NCI-H82 (cell line): ENCODE measurements at regions not wholly inside any gene's neighbourhood (a gene's known extent, or its start where the extent isn't known, plus 50 kb on each side); places are given as distances from the start of the nearest gene placed in this dataset.
"Not testable (repeated sequence)": the region's sequence is repeated elsewhere in the genome, so short reads cannot be mapped to it uniquely, and the experiment has no call there.

Source experiments
- DNase-seq: peaks from one replicate; lab custom pipeline; 2025; lab: John Stamatoyannopoulos, UW

- no peak for DNase-seq
Measured at GRCh38 chr3:96324087-96324486, 490.3 kb upstream of the EPHA6 start.

GRCh38 chr3:96330795-96331194, 483.6 kb upstream of the EPHA6 start:
- DNase-seq = no peak

- DNase-seq = no peak
Measured at GRCh38 chr3:96331341-96331740, 483.1 kb upstream of the EPHA6 start.

GRCh38 chr3:96334779-96335178, 479.6 kb upstream of the EPHA6 start:
- DNase-seq = no peak

GRCh38 chr3:96347289-96347688, 467.1 kb upstream of the EPHA6 start:
- no peak for DNase-seq

GRCh38 chr3:96351598-96351997, 462.8 kb upstream of the EPHA6 start:
- DNase-seq = not testable (repeated sequence)

- no peak for DNase-seq
Measured at GRCh38 chr3:96354106-96354505, 460.3 kb upstream of the EPHA6 start.

- no peak for DNase-seq
Measured at GRCh38 chr3:96354742-96355141, 459.7 kb upstream of the EPHA6 start.

GRCh38 chr3:96361241-96361640, 453.2 kb upstream of the EPHA6 start:
- DNase-seq = no peak

- no peak for DNase-seq
Measured at GRCh38 chr3:96370637-96371036, 443.8 kb upstream of the EPHA6 start.

- no peak for DNase-seq
Measured at GRCh38 chr3:96410006-96410730, 404.2 kb upstream of the EPHA6 start.

GRCh38 chr3:96416549-96417255, 397.7 kb upstream of the EPHA6 start:
- peak; percentile 63 for DNase-seq

GRCh38 chr3:96428097-96428496, 386.3 kb upstream of the EPHA6 start:
- DNase-seq = no peak

- no peak for DNase-seq
Measured at GRCh38 chr3:96430079-96430478, 384.3 kb upstream of the EPHA6 start.

GRCh38 chr3:96434651-96435050, 379.7 kb upstream of the EPHA6 start:
- no peak for DNase-seq

- DNase-seq = no peak
Measured at GRCh38 chr3:96449346-96449745, 365.0 kb upstream of the EPHA6 start.

- DNase-seq = no peak
Measured at GRCh38 chr3:96449803-96450202, 364.6 kb upstream of the EPHA6 start.

- DNase-seq = peak; percentile 26
Measured at GRCh38 chr3:96450699-96451098, 363.7 kb upstream of the EPHA6 start.

- DNase-seq = no peak
Measured at GRCh38 chr3:96465521-96465920, 348.9 kb upstream of the EPHA6 start.

- no peak for DNase-seq
Measured at GRCh38 chr3:96466441-96466840, 348.0 kb upstream of the EPHA6 start.

- DNase-seq = no peak
Measured at GRCh38 chr3:96467639-96468038, 346.8 kb upstream of the EPHA6 start.

- no peak for DNase-seq
Measured at GRCh38 chr3:96478496-96478895, 335.9 kb upstream of the EPHA6 start.

GRCh38 chr3:96480881-96481280, 333.5 kb upstream of the EPHA6 start:
- DNase-seq = no peak

- not testable (repeated sequence) for DNase-seq
Measured at GRCh38 chr3:96483191-96483590, 331.2 kb upstream of the EPHA6 start.
